ENCODE measurements at regions not wholly inside any gene's neighbourhood (a gene's known extent, or its start where the extent isn't known, plus 50 kb on each side); places are given as distances from the start of the nearest gene placed in this dataset.

- H3K4me2 ChIP-seq = no peak overlapping the region
- POLR2A ChIA-PET = no interaction called here
- 44% methylated on average over 6 of the region's 7 CpGs for WGBS (ENCODE audit: low lambda C conversion rate)
- H3K9ac ChIP-seq = no peak overlapping the region
- CTCF ChIA-PET = interaction anchor here (1.3 kb wide), 1 partner anchor 10 kb away, joined by 5 read pairs; no protein-coding TSS in a partner anchor
- no peaks in the 10 kb centered on the region for H3K79me2 ChIP-seq (ENCODE audit: insufficient read depth)
- no peak for DNase-seq
- H2AFZ ChIP-seq (ENCODE audit: low read depth) = no peak overlapping the region
- H3K4me3 ChIP-seq (ENCODE audit: low read depth in 2 of 2, low read length in 1 of 2) = no peak overlapping the region
- no peaks in the 10 kb centered on the region for H3F3A ChIP-seq (replicated peaks; ENCODE audit: insufficient read depth)
- H3K27me3 ChIP-seq (ENCODE audit: insufficient read depth) = no peaks in the 10 kb centered on the region
- H4K20me1 ChIP-seq (ENCODE audit: insufficient read depth) = no peaks in the 10 kb centered on the region
- no peaks in the 10 kb centered on the region for H3K9me2 ChIP-seq
- H3K9me3 ChIP-seq = no peaks in the 10 kb centered on the region
- TF ChIP-seq MEF2A (IDR thresholded peaks at IDR 0.05; ENCODE audit: borderline replicate concordance, low read depth) (no peak), FOXM1 (IDR thresholded peaks at IDR 0.05; ENCODE audit: low read depth) (no peak), POLR2AphosphoS5 (IDR thresholded peaks at IDR 0.05; ENCODE audit: low read depth, low read length) (no peak), CHD2 (IDR thresholded peaks at IDR 0.05; ENCODE audit: low read length, partially characterized antibody) (no peak), JUND (IDR thresholded peaks at IDR 0.05) (no peak), YY1 (IDR thresholded peaks at IDR 0.05; ENCODE audit: low read depth) (no peak), RAD21 (IDR thresholded peaks at IDR 0.05; ENCODE audit: low read length) (no peak), EZH2phosphoT487 (IDR thresholded peaks at IDR 0.05; ENCODE audit: borderline replicate concordance, low read depth) (no peak), FOSL2 (IDR thresholded peaks at IDR 0.05; ENCODE audit: borderline replicate concordance, low read depth) (no peak), GATA2 (CRISPR knock-in tag; IDR thresholded peaks at IDR 0.05) (no peak), RCOR1 (IDR thresholded peaks at IDR 0.05; ENCODE audit: low read length) (no peak), MXI1 (IDR thresholded peaks at IDR 0.05; ENCODE audit: low read depth, low read length) (no peak)
- TF ChIP-seq, protein P1, sequence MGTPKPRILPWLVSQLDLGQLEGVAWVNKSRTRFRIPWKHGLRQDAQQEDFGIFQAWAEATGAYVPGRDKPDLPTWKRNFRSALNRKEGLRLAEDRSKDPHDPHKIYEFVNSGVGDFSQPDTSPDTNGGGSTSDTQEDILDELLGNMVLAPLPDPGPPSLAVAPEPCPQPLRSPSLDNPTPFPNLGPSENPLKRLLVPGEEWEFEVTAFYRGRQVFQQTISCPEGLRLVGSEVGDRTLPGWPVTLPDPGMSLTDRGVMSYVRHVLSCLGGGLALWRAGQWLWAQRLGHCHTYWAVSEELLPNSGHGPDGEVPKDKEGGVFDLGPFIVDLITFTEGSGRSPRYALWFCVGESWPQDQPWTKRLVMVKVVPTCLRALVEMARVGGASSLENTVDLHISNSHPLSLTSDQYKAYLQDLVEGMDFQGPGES (IDR thresholded peaks at IDR 0.05; ENCODE audit: low read depth, low read length) = no peak
- no peak overlapping the region for H3K27ac ChIP-seq (ENCODE audit: low read depth in 2 of 2, low read length in 1 of 2)
- no peaks in the 10 kb centered on the region for H3K36me3 ChIP-seq (replicated peaks in 1 of 2; ENCODE audit: control insufficient read depth in 1 of 2, insufficient read depth in 2 of 2, low read length in 1 of 2)
- peaks cover 0 to 21% of the 10 kb centered on the region in 2 experiments; a peak in 2 of 4 replicates for H3K4me1 ChIP-seq (ENCODE audit: control insufficient read depth in 1 of 2, insufficient read depth in 2 of 2, low read depth in 1 of 2, low read length in 1 of 2)
Observed at GRCh38 chr19:30088567-30088966, 146.5 kb downstream of the URI1 start.

- CTCF ChIA-PET = interaction anchor here (1.0 to 1.3 kb wide), 3 partner anchors 10 to 561 kb away, joined by 4 to 5 read pairs (median 4); no protein-coding TSS in a partner anchor
- Histone ChIP-seq H3K36me3 (replicated peaks in 1 of 2; ENCODE audit: control insufficient read depth in 1 of 2, insufficient read depth in 2 of 2, low read length in 1 of 2) (no peaks in the 10 kb centered on the region), H3K9ac (no peak overlapping the region), H2AFZ (ENCODE audit: low read depth) (no peak overlapping the region), H3K4me1 (ENCODE audit: control insufficient read depth in 1 of 2, insufficient read depth in 2 of 2, low read depth in 1 of 2, low read length in 1 of 2) (peaks cover 0 to 22% of the 10 kb centered on the region in 2 experiments; a peak in 2 of 4 replicates), H4K20me1 (ENCODE audit: insufficient read depth) (no peaks in the 10 kb centered on the region), H3K9me2 (no peaks in the 10 kb centered on the region), H3K27me3 (ENCODE audit: insufficient read depth) (no peaks in the 10 kb centered on the region), H3K9me3 (no peaks in the 10 kb centered on the region), H3K27ac (ENCODE audit: low read depth in 2 of 2, low read length in 1 of 2) (no peak overlapping the region), H3K4me3 (ENCODE audit: low read depth in 2 of 2, low read length in 1 of 2) (no peak overlapping the region), H3K4me2 (no peak overlapping the region), H3F3A (replicated peaks; ENCODE audit: insufficient read depth) (no peaks in the 10 kb centered on the region), H3K79me2 (ENCODE audit: insufficient read depth) (no peaks in the 10 kb centered on the region)
- no peak for TF ChIP-seq MXI1 (IDR thresholded peaks at IDR 0.05; ENCODE audit: low read depth, low read length)
- TF ChIP-seq PBX3 (IDR thresholded peaks at IDR 0.05) = no peak
- no peak for TF ChIP-seq USF2 (IDR thresholded peaks at IDR 0.05; ENCODE audit: borderline replicate concordance, low read depth, low read length)
- no peak for TF ChIP-seq RXRA (IDR thresholded peaks at IDR 0.05; ENCODE audit: borderline replicate concordance, low read depth)
- TF ChIP-seq ELF1 (IDR thresholded peaks at IDR 0.05) = no peak
- TF ChIP-seq JUND (IDR thresholded peaks at IDR 0.05) = no peak
- TF ChIP-seq GABPA (IDR thresholded peaks at IDR 0.05; ENCODE audit: low read depth) = no peak
- TF ChIP-seq TAF1 (IDR thresholded peaks at IDR 0.05; ENCODE audit: borderline replicate concordance, low read depth, low read length) = no peak
- TF ChIP-seq EZH2phosphoT487 (IDR thresholded peaks at IDR 0.05; ENCODE audit: borderline replicate concordance, low read depth) = no peak
- 51% methylated on average over 19 of the region's 20 CpGs for WGBS (ENCODE audit: low lambda C conversion rate)
- no peak for DNase-seq
- POLR2A ChIA-PET = no interaction called here
Observed at GRCh38 chr19:30089086-30089665, 147.1 kb downstream of the URI1 start.

Data from SK-N-SH (cell line).